Left ventricle myocardium superior (tissue), 1 donor: ENCODE measurements at regions not wholly inside any gene's neighbourhood (a gene's known extent, or its start where the extent isn't known, plus 50 kb on each side); places are given as distances from the start of the nearest gene placed in this dataset.
A peak's percentile ranks its signal among the peaks of the same experiment; 100 is the strongest.

Source experiments
- ATAC-seq: fragments of 200-7000 bp; cut with Tn5 transposase; one replicate; pipeline ENCODE4 v1.9.1; 2020; ENCODE audit warnings: mild to moderate bottlenecking, moderate library complexity
- DNase-seq: peaks from one replicate; pipeline ENCODE4 v3.0.0-alpha.2; 2020
- intact Hi-C: fragments of 100-400 bp; cut with micrococcal nuclease; formaldehyde crosslinking; loops from one replicate; pipeline ENCODE4 v1.11.0; 2022
- donor health status: DM: no; HTN: yes; CAD: no; lungs with severe emphysema.

- no peak for ATAC-seq
- intact Hi-C loops, result no loop called here
These were observed 213.7 kb downstream of the TMEM38B start for GRCh38 chr9:105908069-105908468.

GRCh38 chr9:105911104-105911911 is 217.0 kb downstream of the TMEM38B start:
- intact Hi-C loops, result no loop called here
- DNase-seq (no peak), ATAC-seq (no peak)

More at GRCh38 chr9:105908069-105908468, 213.7 kb downstream of the TMEM38B start:
- no peak for DNase-seq

DNA sequence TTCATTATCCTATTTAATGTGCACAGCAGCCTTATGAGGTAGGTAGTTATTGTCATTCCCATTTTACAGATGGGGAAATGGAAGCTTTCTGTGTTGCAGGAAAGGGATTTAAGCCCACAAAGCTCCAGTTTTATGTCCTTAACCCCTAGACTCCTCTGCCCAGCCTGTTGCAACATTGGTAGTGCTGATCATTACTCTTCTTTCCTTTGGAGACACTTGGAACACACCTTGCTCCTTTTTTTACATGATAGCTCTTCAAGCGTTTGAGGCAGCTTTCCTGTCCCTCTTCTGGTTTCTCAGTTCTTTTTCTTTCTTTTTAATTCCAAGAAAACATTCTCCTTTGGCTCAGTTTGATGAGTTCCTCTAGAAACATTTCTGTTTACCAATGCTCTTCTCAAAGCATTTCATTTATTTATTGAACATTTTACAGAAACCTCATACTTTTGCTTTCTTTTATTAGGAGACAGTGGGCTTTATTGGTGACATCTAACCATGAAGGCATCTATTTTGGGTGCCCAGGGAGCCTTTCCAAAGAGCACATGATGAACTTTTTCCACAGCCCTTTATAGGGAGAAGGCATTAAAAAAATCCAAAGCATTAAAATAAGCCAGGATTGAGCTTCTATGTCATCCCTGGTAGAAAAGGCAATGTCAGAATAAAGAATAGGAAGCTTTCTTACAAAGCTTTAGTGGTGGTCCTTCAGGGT is 218.0 kb downstream of the TMEM38B start:
- no peak for DNase-seq
- intact Hi-C loops, result no loop called here
- ATAC-seq, result no peak

- ATAC-seq, result no peak
- no peak for DNase-seq
- intact Hi-C loops, result no loop called here
These were observed 218.6 kb downstream of the TMEM38B start for GRCh38 chr9:105912863-105913516.

DNA sequence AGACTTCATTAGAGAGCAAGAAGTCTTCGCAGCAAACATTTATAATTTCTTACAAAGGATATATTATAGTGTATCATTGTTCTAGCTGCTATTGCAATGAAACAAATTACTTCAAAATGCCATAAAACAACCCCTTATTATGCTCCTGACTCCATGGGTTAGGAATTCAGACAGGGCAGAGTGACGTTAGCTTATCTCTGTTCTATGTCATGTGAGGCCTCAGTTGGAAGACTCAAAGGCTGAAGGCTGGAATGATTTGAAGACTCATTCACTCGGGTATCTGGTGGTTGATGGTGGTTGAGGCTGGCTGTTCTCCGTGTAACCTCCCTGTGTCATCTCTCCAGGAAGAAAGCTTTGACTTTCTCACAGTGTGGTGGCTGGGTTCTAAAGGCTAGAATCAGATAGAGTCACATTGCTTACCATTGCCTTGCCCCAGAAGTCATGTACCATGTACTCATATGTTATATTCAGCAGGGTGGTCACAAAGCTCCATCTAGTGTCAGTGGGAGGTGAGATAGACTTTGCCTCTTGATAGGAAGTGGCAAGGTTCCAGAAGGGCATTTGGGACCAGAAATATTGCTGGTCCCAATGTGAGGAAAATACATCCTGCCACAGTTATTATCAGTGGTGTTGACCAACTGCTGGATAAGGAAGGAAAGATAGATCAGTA is 226.9 kb downstream of the TMEM38B start:
- intact Hi-C loops, result no loop called here
- no peak for DNase-seq
- ATAC-seq, result no peak

DNA sequence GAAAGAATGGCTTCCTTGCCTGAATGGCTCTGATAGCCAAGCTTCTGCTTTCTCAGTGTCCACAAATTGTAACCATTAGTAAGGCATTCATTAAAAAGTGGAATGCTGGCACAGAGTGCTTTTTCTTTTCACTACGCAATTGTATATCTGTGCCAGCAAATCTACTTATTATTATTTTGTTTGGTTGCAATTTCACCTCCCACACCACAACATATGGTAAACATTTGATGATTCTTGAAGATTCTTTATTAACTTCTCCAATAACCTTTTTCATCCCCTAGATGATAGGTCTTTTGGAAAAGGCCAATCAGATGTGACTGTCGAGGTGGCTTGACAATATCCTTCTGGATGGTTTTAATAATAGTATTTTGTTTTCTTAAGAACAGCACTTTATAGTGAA is 234.1 kb downstream of the TMEM38B start:
- DNase-seq (no peak), ATAC-seq (no peak)
- intact Hi-C loops, result no loop called here

GRCh38 chr9:105930011-105930627 is 235.8 kb downstream of the TMEM38B start:
- ATAC-seq (peak; percentile 97), DNase-seq (no peak)
- intact Hi-C loops, result no loop called here

- DNase-seq, result no peak
- no peak for ATAC-seq
- intact Hi-C loops, result no loop called here
These were observed 237.9 kb downstream of the TMEM38B start for GRCh38 chr9:105932276-105932675.

GRCh38 chr9:105950448-105950847 is 256.1 kb downstream of the TMEM38B start:
- intact Hi-C loops, result no loop called here
- DNase-seq (no peak), ATAC-seq (no peak)

DNA sequence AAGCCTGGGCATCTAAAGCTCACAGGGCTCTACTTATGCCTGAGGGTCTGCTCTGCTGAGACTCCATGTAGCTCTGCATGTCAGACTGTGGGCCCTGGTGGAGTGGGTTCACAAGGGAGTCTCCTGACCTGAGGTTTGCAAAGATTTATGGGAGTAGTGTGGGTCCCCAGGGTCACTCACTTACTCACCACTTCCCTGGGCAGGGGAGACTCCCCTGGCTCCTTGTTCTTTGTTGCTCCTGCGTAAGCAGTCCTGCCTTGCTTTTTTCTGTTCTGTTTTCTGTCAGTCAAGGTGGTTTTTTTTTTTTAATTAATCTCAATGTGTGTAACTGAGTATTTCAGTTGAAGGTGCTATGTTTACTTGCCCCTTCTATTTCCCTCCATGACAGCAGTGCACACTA is 256.6 kb downstream of the TMEM38B start:
- intact Hi-C loops, result no loop called here
- DNase-seq, result no peak
- ATAC-seq, result no peak

DNA sequence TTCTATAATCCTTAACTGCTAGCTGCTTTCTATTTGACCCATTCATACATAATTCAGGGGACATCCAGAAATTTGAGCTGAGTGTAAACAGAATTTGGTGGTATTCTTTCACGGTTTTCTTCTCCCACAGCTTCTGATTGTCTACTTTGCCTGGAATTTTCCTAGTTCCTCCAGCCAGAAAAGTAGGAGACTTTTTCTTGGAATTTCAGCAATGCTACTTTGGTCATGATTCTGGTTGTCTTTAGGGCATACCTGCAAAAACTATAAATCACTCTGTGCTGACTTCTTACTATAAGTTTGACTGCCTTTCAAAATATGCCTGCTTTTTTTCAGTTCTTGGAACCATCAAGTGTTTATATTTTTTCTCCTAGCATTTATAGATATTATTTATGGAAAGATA is 260.2 kb downstream of the TMEM38B start:
- no peak for ATAC-seq
- no peak for DNase-seq
- intact Hi-C loops, result no loop called here

DNA sequence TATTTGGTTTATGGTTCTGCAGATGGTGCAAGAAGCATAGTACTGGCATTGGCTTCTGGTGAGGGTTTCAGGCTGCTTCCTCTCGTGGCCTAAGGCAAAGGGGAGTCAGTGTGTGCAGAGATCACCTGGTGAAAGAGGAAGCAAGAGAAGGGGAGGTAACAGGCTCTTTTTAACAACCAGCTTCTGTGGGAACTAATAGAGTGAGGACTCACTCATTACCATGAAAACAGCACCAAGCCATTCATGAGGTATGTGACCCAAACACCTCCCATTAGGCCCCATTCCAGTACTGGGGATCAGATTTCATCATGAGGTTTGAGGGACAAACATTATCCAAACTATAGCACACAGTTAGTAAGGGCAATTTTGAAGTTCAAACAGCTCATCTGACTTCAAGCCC is 263.5 kb downstream of the TMEM38B start:
- intact Hi-C loops, result no loop called here
- ATAC-seq (no peak), DNase-seq (no peak)

GRCh38 chr9:105958587-105958986 is 264.2 kb downstream of the TMEM38B start:
- intact Hi-C loops, result no loop called here
- peak; percentile 47 for ATAC-seq
- no peak for DNase-seq

DNA sequence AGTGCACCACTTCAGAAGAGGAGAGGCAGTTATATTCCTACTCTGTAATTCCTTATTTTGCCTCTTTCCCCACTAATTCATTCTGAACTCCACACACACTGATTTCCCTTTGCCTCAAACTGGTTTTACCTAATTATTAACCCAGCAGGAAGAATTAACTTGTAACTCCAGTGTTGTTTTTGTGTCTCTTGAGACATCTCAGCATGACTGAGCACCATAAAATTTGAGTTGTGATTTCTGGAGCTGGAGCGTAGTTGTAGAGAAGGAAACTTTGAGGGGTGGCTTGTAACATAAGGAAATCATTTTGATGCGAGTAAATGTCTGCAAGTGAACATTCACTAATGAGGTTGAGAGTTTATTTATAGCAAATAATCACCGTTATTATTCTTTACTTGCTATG is 265.2 kb downstream of the TMEM38B start:
- intact Hi-C loops, result no loop called here
- DNase-seq (no peak), ATAC-seq (no peak)

GRCh38 chr9:105963343-105964099 is 269.2 kb downstream of the TMEM38B start:
- intact Hi-C loops, result no loop called here
- ATAC-seq (no peak), DNase-seq (no peak)

DNA sequence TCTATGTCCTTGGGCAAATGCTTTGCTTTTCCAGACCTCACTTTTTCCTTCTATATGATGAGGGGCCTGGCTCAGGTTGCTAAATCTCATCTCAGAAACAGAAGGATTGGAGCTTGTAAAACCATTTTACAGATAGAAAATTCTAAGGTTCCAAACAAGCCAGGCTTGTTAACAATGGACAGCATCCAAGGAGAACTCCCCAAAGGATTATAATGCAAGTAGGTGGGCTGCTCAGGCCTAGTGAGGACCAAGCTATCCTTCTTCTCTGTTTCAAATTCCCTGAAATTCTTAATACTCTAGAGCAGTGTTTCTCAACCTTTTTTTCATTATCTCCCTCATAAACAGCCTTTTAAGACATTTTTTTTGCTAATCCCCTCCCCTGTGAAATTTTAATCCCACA is 269.8 kb downstream of the TMEM38B start:
- DNase-seq (no peak), ATAC-seq (no peak)
- intact Hi-C loops, result no loop called here

GRCh38 chr9:105966834-105967233 is 272.5 kb downstream of the TMEM38B start:
- ATAC-seq (no peak), DNase-seq (no peak)
- intact Hi-C loops, result no loop called here

DNA sequence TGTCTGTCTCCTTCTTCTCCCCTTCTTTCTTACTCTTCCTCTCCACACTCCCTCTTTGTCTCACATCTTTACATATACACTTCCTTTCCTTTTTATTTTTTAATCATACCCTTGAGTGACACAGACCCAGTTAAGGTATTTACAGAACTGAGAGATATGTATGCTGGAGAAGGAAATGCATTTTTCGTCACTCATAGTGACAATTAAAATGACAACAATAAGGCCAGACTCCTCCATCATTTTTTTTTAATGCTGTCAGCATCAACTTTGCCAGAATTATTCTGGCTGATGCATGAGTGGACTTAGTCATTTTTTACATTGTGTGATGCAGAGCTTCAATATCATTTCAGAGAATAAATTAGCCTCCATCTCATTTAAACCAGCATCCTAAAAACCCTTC is 272.9 kb downstream of the TMEM38B start:
- intact Hi-C loops, result no loop called here
- no peak for ATAC-seq

DNA sequence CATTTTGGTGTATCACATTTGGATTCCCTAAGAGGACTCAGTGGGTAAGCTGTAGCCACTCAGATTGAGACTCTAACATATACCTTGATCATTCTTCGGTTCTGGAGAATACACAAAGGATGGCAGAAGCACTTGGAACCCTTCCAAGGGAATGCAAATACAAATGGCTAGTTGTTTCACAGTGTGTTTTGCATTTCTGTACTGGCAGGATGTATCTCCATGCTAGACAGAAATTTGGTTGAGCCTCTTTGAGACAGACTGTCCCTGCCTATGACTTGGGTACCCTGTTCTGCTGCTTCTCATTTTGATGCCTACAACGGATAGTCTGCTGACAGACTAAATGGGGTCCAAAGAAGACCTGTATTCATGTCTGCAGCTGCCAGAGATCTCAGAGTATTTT is 273.5 kb downstream of the TMEM38B start:
- intact Hi-C loops, result no loop called here
- ATAC-seq, result no peak
- no peak for DNase-seq

More for the DNA sequence above, 272.9 kb downstream of the TMEM38B start:
- no peak for DNase-seq
